CD4-positive, alpha-beta T cell (primary cell): ENCODE measurements at regions not wholly inside any gene's neighbourhood (a gene's known extent, or its start where the extent isn't known, plus 50 kb on each side); places are given as distances from the start of the nearest gene placed in this dataset.

Experiments used
- ATAC-seq: fragments of 200-7000 bp; cut with Tn5 transposase; one replicate; pipeline ENCODE4 v1.10.0; 2022; ENCODE audit warnings: mild to moderate bottlenecking; ENCODE audit not compliant: poor library complexity
- CTCF ChIA-PET: fragments of 350-600 bp; sonication (Branson Sonifier 250); formaldehyde crosslinking; loops from one replicate; lab custom pipeline; 2021; ENCODE audit warnings: antibody characterized with exemption, inconsistent platforms; lab: Charles Lee
- POLR2A ChIA-PET: fragments of 350-600 bp; sonication (Branson Sonifier 250); formaldehyde crosslinking; loops from one replicate; lab custom pipeline; 2021; ENCODE audit warnings: antibody characterized with exemption, inconsistent platforms; lab: Charles Lee
- DNase-seq, 14 experiments: peaks; one replicate each; pipeline ENCODE4 v3.0.0-alpha.2; 2013 to 2020; ENCODE audit warnings: mixed read lengths in 2 of 14
- H3K27ac ChIP-seq, 2 donors: one replicate each; pipeline versions ENCODE4 v1.5.1 to v1.7.0; 2013; ENCODE audit warnings: low read length in 2 of 2, low read depth in 1 of 2, mild to moderate bottlenecking in 1 of 2
- H3K27me3 ChIP-seq, 2 experiments: 1 replicate in 1 of 2; 2 replicates in 1 of 2; pipeline versions ENCODE4 v1.6.1 to v1.7.0; 2013; ENCODE audit warnings: low read length in 2 of 2, control low read depth in 1 of 2, mild to moderate bottlenecking in 1 of 2, moderate library complexity in 1 of 2; ENCODE audit not compliant: insufficient read depth in 2 of 2, control insufficient read depth in 1 of 2
- H3K36me3 ChIP-seq: one replicate; pipeline ENCODE4 v1.6.1; 2013; ENCODE audit warnings: low read length, control low read depth; ENCODE audit not compliant: insufficient read depth
- H3K4me1 ChIP-seq: one replicate; pipeline ENCODE4 v1.6.1; 2013; ENCODE audit warnings: low read length, control low read depth; ENCODE audit not compliant: insufficient read depth
- H3K4me3 ChIP-seq: one replicate; pipeline ENCODE4 v1.5.1; 2013; ENCODE audit warnings: mild to moderate bottlenecking, low read length, moderate library complexity
- H3K9me3 ChIP-seq, 2 experiments: 1 replicate in 1 of 2; 2 replicates in 1 of 2; pipeline versions ENCODE4 v1.6.1 to v1.7.0; 2013; ENCODE audit warnings: low read length in 2 of 2, mild to moderate bottlenecking in 2 of 2, control low read depth in 1 of 2, moderate library complexity in 1 of 2; ENCODE audit not compliant: control insufficient read depth in 1 of 2, insufficient read depth in 1 of 2
- H3K27ac Mint-ChIP-seq: one replicate; pipeline ENCODE4 v1.8.0; 2020; ENCODE audit warnings: mixed read lengths
- H3K27me3 Mint-ChIP-seq: one replicate; pipeline ENCODE4 v1.8.0; 2021; ENCODE audit warnings: mixed read lengths
- H3K36me3 Mint-ChIP-seq: one replicate; pipeline ENCODE4 v1.8.0; 2021; ENCODE audit warnings: low read depth, mixed read lengths
- H3K4me1 Mint-ChIP-seq: one replicate; pipeline ENCODE4 v1.8.0; 2021; ENCODE audit warnings: low read depth, mixed read lengths
- H3K4me3 Mint-ChIP-seq: one replicate; pipeline ENCODE4 v1.8.0; 2020; ENCODE audit warnings: mild to moderate bottlenecking, mixed read lengths
- H3K9me3 Mint-ChIP-seq: one replicate; pipeline ENCODE4 v1.8.0; 2020; ENCODE audit warnings: mixed read lengths
- intact Hi-C, 2 experiments: fragments of 100-400 bp; cut with DNase I in 1 of 2; cut with micrococcal nuclease in 1 of 2; formaldehyde crosslinking; loops; one replicate each; pipeline versions ENCODE4 v1.15.1 to v1.9.0; 2023 to 2025; cut with DNase I, micrococcal nuclease
- TF ChIP-seq, protein P1 (sequence below): fragments of 200-600 bp; IDR thresholded peaks from one replicate; pipeline ENCODE4 v1.8.0; 2022; ENCODE audit warnings: antibody characterized with exemption, mild to moderate bottlenecking

DNA sequence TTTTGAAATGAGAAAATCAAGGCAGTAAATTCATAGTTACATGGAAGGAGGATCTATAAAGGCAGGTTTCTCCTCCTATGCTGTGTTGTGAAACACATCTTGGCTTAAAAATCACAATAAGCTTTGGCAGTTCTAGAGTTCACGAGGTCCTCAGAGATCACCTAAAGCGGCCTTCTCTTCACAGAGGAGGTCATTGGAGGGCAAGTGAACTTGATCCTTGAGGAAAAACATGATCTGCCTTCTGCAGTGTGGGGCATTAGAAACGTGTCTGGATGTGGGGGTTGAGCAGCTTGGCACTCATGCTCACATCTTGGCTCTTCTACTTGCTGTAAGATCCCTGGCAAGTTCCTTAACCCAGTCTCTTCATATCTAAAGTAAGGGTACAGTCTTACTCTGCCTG, 96.1 kb upstream of the BMPER start:
- H3K9me3 ChIP-seq = no peaks in the 10 kb centered on the region
- ATAC-seq (no peak), DNase-seq (no peak)
- intact Hi-C loops = no loop called here
- POLR2A ChIA-PET = no interaction called here
- H3K27ac Mint-ChIP-seq = no peak overlapping the region
- no peaks in the 10 kb centered on the region for H3K36me3 ChIP-seq
- H3K27me3 ChIP-seq = no peaks in the 10 kb centered on the region
- H3K4me1 Mint-ChIP-seq = no peaks in the 10 kb centered on the region
- H3K9me3 Mint-ChIP-seq = no peaks in the 10 kb centered on the region
- H3K4me3 Mint-ChIP-seq = no peak overlapping the region
- no peak overlapping the region for H3K27ac ChIP-seq
- H3K27me3 Mint-ChIP-seq = no peaks in the 10 kb centered on the region
- H3K4me1 ChIP-seq = no peaks in the 10 kb centered on the region
- TF ChIP-seq, protein P1, sequence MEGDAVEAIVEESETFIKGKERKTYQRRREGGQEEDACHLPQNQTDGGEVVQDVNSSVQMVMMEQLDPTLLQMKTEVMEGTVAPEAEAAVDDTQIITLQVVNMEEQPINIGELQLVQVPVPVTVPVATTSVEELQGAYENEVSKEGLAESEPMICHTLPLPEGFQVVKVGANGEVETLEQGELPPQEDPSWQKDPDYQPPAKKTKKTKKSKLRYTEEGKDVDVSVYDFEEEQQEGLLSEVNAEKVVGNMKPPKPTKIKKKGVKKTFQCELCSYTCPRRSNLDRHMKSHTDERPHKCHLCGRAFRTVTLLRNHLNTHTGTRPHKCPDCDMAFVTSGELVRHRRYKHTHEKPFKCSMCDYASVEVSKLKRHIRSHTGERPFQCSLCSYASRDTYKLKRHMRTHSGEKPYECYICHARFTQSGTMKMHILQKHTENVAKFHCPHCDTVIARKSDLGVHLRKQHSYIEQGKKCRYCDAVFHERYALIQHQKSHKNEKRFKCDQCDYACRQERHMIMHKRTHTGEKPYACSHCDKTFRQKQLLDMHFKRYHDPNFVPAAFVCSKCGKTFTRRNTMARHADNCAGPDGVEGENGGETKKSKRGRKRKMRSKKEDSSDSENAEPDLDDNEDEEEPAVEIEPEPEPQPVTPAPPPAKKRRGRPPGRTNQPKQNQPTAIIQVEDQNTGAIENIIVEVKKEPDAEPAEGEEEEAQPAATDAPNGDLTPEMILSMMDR = no peak
- no peak overlapping the region for H3K4me3 ChIP-seq
- H3K36me3 Mint-ChIP-seq = no peaks in the 10 kb centered on the region
- CTCF ChIA-PET = no interaction called here

DNA sequence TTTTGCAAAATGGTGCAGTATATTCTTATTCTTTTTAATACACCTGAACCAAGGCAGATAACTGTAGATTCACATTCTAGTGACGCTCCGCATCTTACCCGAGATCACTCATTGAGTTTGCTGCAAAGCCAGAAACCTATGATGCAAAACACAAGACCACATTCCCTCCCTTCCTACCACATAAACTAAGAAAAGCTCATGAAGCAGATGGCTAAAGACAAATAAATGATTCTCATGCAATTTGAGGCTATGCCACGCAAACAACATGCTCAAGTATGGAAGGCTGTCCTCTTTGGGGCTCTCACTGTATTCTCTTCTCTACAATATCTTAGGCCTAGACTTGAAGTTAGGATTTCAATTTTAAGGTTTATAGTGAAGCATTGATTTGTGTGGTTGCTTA, 95.0 kb upstream of the BMPER start:
- DNase-seq = no peak
- H3K9me3 ChIP-seq = no peaks in the 10 kb centered on the region
- H3K27ac ChIP-seq = no peak overlapping the region
- H3K27me3 Mint-ChIP-seq = no peaks in the 10 kb centered on the region
- intact Hi-C loops = no loop called here
- H3K4me1 Mint-ChIP-seq = no peaks in the 10 kb centered on the region
- no peaks in the 10 kb centered on the region for H3K36me3 ChIP-seq
- H3K4me3 Mint-ChIP-seq = no peak overlapping the region
- ChIA-PET CTCF (no interaction called here), POLR2A (no interaction called here)
- ATAC-seq = no peak
- H3K36me3 Mint-ChIP-seq = no peaks in the 10 kb centered on the region
- no peak overlapping the region for H3K4me3 ChIP-seq
- no peaks in the 10 kb centered on the region for H3K9me3 Mint-ChIP-seq
- no peak overlapping the region for H3K27ac Mint-ChIP-seq
- H3K4me1 ChIP-seq = no peaks in the 10 kb centered on the region
- TF ChIP-seq, protein P1 = no peak
- no peaks in the 10 kb centered on the region for H3K27me3 ChIP-seq

DNA sequence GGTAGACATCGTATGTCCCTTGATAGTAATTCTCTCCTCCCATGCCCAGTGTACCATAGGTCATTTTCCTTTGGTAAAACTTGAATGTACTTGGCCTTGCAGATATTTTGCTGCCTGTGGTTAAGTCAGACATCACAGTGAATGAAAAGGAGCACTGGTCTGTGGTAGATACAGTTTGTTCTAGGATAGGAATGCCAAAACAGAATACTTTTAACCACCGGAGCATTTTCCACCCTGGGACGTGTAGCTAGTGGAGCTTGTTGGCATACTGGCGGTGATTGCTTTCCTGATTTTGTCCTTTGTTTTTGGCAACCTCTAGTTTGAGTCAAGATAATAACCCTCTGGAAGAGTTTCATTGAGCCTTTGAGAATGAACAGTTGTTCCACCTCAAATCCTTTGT, 92.0 kb upstream of the BMPER start:
- intact Hi-C loops = no loop called here
- no peak overlapping the region for H3K27ac ChIP-seq
- H3K9me3 ChIP-seq = no peaks in the 10 kb centered on the region
- no peak overlapping the region for H3K27ac Mint-ChIP-seq
- ChIA-PET CTCF (no interaction called here), POLR2A (no interaction called here)
- DNase-seq (no peak), ATAC-seq (no peak)
- H3K4me3 ChIP-seq = no peak overlapping the region
- H3K36me3 Mint-ChIP-seq = no peaks in the 10 kb centered on the region
- H3K4me3 Mint-ChIP-seq = no peak overlapping the region
- no peaks in the 10 kb centered on the region for H3K9me3 Mint-ChIP-seq
- H3K4me1 ChIP-seq = no peaks in the 10 kb centered on the region
- H3K27me3 ChIP-seq = no peaks in the 10 kb centered on the region
- H3K4me1 Mint-ChIP-seq = no peaks in the 10 kb centered on the region
- H3K27me3 Mint-ChIP-seq = no peaks in the 10 kb centered on the region
- TF ChIP-seq, protein P1 = no peak
- no peaks in the 10 kb centered on the region for H3K36me3 ChIP-seq
